ENCODE measurements at regions not wholly inside any gene's neighbourhood (a gene's known extent, or its start where the extent isn't known, plus 50 kb on each side); places are given as distances from the start of the nearest gene placed in this dataset.

DNA sequence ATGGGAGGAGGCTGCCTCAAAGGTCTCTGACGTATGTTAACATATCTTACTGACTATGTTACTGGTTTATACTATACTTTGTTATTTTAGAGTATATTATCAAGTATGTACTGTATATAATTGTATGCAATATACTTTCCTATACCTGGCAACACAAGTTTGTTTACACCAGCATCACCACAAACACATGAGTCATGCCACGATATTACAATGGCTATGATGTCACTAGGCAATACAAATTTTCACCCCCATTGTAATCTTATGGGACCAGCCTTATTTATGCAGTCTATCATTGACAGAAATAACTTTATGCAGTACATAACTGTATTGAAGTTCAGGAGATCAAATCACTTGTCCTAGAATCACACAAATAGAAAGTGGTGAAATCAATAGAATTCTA, 329.9 kb upstream of the SLC7A11 start:
- no peak for TF ChIP-seq MYC (IDR thresholded peaks at IDR 0.05; ENCODE audit: low read depth, low read length)
- TF ChIP-seq, protein P1, sequence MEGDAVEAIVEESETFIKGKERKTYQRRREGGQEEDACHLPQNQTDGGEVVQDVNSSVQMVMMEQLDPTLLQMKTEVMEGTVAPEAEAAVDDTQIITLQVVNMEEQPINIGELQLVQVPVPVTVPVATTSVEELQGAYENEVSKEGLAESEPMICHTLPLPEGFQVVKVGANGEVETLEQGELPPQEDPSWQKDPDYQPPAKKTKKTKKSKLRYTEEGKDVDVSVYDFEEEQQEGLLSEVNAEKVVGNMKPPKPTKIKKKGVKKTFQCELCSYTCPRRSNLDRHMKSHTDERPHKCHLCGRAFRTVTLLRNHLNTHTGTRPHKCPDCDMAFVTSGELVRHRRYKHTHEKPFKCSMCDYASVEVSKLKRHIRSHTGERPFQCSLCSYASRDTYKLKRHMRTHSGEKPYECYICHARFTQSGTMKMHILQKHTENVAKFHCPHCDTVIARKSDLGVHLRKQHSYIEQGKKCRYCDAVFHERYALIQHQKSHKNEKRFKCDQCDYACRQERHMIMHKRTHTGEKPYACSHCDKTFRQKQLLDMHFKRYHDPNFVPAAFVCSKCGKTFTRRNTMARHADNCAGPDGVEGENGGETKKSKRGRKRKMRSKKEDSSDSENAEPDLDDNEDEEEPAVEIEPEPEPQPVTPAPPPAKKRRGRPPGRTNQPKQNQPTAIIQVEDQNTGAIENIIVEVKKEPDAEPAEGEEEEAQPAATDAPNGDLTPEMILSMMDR (IDR thresholded peaks at IDR 0.05; ENCODE audit: extremely low read depth in 1 of 2, insufficient read depth in 1 of 2, low read depth in 1 of 2, low read length in 2 of 2), result no peak
- TF ChIP-seq POLR2A (IDR thresholded peaks at IDR 0.05; ENCODE audit: low read depth, low read length), result no peak
- TF ChIP-seq POLR2AphosphoS5 (IDR thresholded peaks at IDR 0.05; ENCODE audit: insufficient read depth, low read depth, low read length), result no peak
- TF ChIP-seq, protein P2, sequence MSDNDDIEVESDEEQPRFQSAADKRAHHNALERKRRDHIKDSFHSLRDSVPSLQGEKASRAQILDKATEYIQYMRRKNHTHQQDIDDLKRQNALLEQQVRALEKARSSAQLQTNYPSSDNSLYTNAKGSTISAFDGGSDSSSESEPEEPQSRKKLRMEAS (IDR thresholded peaks at IDR 0.05; ENCODE audit: insufficient read depth, insufficient read length), result no peak
- no peak for TF ChIP-seq FOS (IDR thresholded peaks at IDR 0.05; ENCODE audit: borderline replicate concordance, insufficient read depth, low read length)
- no peak for TF ChIP-seq EZH2 (IDR thresholded peaks at IDR 0.05; ENCODE audit: borderline replicate concordance, low read depth, low read length, severe bottlenecking)
- TF ChIP-seq GATA2 (IDR thresholded peaks at IDR 0.05; ENCODE audit: insufficient read depth, insufficient read length, low read depth, low read length), result no peak
